HL-60 (cell line): ENCODE measurements at regions not wholly inside any gene's neighbourhood (a gene's known extent, or its start where the extent isn't known, plus 50 kb on each side); places are given as distances from the start of the nearest gene placed in this dataset.

Experiments
- DNase-seq, 2 experiments: peaks; one replicate each; pipeline ENCODE4 v3.0.0-alpha.2; 2010 to 2020; ENCODE audit warnings: low read depth in 1 of 2, low spot score in 1 of 2
- H3K27ac ChIP-seq: fragments of 250-450 bp; sonication (Bioruptor Pico); replicated peaks from 2 replicates; pipeline ENCODE4 v1.5.1; 2020; ENCODE audit warnings: mild to moderate bottlenecking, moderate library complexity
- H3K27me3 ChIP-seq: fragments of 250-450 bp; sonication (Bioruptor Pico); 2 replicates; pipeline ENCODE4 v1.5.1; 2021; ENCODE audit warnings: mild to moderate bottlenecking, moderate library complexity; ENCODE audit not compliant: insufficient read depth, poor library complexity, severe bottlenecking
- H3K4me3 ChIP-seq: replicated peaks from 2 replicates; pipeline ENCODE4 v1.5.1; 2011; ENCODE audit warnings: mild to moderate bottlenecking, control low read depth, low read length; ENCODE audit not compliant: insufficient read depth
- CTCF ChIP-seq: IDR thresholded peaks from one replicate; pipeline ENCODE4 v1.5.1; 2011; ENCODE audit warnings: low read length, control low read depth, inconsistent platforms; ENCODE audit not compliant: insufficient read depth
- GABPA ChIP-seq: IDR thresholded peaks from 2 replicates; pipeline ENCODE4 v1.6.1; 2012; ENCODE audit warnings: low read depth
- POLR2AphosphoS5 ChIP-seq: IDR thresholded peaks from 2 replicates; pipeline ENCODE4 v1.6.1; 2012; ENCODE audit warnings: low read depth
- REST ChIP-seq: IDR thresholded peaks from 2 replicates; pipeline ENCODE4 v1.6.1; 2012; ENCODE audit warnings: low read depth; ENCODE audit not compliant: insufficient replicate concordance
- SPI1 ChIP-seq: IDR thresholded peaks from 2 replicates; pipeline ENCODE4 v1.6.1; 2012; ENCODE audit warnings: low read depth, mild to moderate bottlenecking, borderline replicate concordance

- H3K4me3 ChIP-seq: no peak overlapping the region
- no peak for TF ChIP-seq SPI1
- no peak for TF ChIP-seq REST
- TF ChIP-seq GABPA: no peak
- no peak for TF ChIP-seq POLR2AphosphoS5
- no peak for TF ChIP-seq CTCF
- DNase-seq: no peak
These were observed 675.2 kb upstream of the ID2 start for GRCh38 chr2:8006626-8007025.

GRCh38 chr2:8009010-8009597 lies 672.8 kb upstream of the ID2 start:
- Histone ChIP-seq H3K4me3 (no peak overlapping the region), H3K27me3 (no peaks in the 10 kb centered on the region), H3K27ac (no peak overlapping the region)
- TF ChIP-seq CTCF: no peak
- TF ChIP-seq SPI1: no peak
- no peak for TF ChIP-seq GABPA
- no peak for TF ChIP-seq REST
- no peak for TF ChIP-seq POLR2AphosphoS5
- no peak for DNase-seq

More at GRCh38 chr2:8006626-8007025, 675.2 kb upstream of the ID2 start:
- H3K27me3 ChIP-seq: no peaks in the 10 kb centered on the region
- no peak overlapping the region for H3K27ac ChIP-seq

- TF ChIP-seq SPI1 (no peak), GABPA (no peak), POLR2AphosphoS5 (no peak), REST (no peak), CTCF (no peak)
- DNase-seq: no peak
- Histone ChIP-seq H3K27me3 (no peaks in the 10 kb centered on the region), H3K4me3 (no peak overlapping the region), H3K27ac (no peak overlapping the region)
These were observed 665.8 kb upstream of the ID2 start for GRCh38 chr2:8015848-8016600.
